C4-2B (cell line): ENCODE measurements at regions not wholly inside any gene's neighbourhood (a gene's known extent, or its start where the extent isn't known, plus 50 kb on each side); places are given as distances from the start of the nearest gene placed in this dataset.

Experiments
- H3K27ac ChIP-seq: fragments of 450-650 bp; 2 replicates; pipeline ENCODE4 v1.5.1; 2017
- ZFX ChIP-seq: fragments of 450-650 bp; IDR thresholded peaks from 2 replicates; pipeline ENCODE4 v1.6.1; 2017
- TF ChIP-seq, protein P1 (sequence below): fragments of 450-650 bp; conservative IDR thresholded peaks from 2 replicates; pipeline ENCODE4 v1.5.1; 2017; ENCODE audit warnings: mild to moderate bottlenecking

DNA sequence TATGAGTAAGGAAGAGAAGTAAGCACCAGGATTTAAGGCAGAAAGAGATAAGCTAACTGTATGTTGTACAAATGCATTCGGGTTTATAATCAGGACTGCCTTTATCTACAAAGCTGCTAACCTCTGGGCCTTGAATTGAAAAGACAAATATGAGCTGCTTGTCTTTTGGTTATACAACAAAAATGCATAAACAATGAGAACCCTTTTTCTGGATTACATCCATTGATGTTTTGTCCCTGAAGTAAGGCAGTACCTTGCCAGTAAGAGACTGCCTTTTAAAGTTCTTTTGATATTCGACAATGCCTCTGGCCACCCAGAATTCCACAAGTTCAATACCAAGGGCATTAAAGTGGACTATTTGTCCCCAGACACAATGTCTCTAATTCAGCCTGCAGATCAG is 280.7 kb downstream of the ZNF621 start:
- TF ChIP-seq, protein P1, sequence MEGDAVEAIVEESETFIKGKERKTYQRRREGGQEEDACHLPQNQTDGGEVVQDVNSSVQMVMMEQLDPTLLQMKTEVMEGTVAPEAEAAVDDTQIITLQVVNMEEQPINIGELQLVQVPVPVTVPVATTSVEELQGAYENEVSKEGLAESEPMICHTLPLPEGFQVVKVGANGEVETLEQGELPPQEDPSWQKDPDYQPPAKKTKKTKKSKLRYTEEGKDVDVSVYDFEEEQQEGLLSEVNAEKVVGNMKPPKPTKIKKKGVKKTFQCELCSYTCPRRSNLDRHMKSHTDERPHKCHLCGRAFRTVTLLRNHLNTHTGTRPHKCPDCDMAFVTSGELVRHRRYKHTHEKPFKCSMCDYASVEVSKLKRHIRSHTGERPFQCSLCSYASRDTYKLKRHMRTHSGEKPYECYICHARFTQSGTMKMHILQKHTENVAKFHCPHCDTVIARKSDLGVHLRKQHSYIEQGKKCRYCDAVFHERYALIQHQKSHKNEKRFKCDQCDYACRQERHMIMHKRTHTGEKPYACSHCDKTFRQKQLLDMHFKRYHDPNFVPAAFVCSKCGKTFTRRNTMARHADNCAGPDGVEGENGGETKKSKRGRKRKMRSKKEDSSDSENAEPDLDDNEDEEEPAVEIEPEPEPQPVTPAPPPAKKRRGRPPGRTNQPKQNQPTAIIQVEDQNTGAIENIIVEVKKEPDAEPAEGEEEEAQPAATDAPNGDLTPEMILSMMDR, result no peak
- TF ChIP-seq ZFX, result no peak
- H3K27ac ChIP-seq, result no peak overlapping the region

- no peak overlapping the region for H3K27ac ChIP-seq
- TF ChIP-seq ZFX, result no peak
- TF ChIP-seq, protein P1, result no peak
Observed at GRCh38 chr3:40810813-40811212, 286.1 kb downstream of the ZNF621 start.

DNA sequence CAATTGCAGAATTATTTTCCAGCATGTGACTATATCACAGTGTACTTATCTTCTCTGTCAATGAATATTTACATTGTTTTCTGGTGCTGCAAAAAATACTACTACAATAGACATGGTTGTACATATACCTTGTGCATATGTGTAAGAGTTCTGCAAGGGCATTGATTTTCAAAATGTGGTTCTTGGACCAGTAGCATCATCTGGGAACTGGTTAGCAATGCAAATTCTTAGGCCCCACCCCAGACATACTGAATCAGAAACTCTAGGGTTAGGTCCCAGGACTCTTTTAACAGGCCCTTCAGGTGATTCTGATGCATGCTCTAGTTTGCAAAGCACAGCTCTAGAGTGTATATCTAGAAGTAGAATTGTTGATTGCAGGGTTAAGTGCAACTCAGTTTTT is 292.3 kb downstream of the ZNF621 start:
- TF ChIP-seq, protein P1, result no peak
- TF ChIP-seq ZFX, result no peak
- no peak overlapping the region for H3K27ac ChIP-seq

DNA sequence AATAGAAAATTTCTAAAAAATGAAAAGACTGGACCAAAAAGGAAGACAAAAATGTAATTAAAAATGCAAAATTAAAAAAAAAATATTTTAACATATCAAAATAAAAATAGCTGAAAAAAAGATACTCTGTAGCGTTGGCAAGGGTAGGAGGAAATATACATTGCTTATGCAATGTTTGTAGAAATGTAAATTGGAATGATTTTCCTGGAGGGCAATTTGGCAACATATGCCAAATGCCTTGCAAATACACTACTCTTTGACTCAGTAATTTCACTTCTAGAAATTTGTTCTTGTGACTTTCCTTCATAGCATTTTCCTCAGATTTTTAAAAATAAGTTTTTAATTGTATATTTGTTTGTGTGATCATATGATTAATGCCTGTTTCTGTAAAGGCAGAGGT is 296.6 kb downstream of the ZNF621 start:
- H3K27ac ChIP-seq, result no peak overlapping the region
- TF ChIP-seq, protein P1, result no peak
- no peak for TF ChIP-seq ZFX

DNA sequence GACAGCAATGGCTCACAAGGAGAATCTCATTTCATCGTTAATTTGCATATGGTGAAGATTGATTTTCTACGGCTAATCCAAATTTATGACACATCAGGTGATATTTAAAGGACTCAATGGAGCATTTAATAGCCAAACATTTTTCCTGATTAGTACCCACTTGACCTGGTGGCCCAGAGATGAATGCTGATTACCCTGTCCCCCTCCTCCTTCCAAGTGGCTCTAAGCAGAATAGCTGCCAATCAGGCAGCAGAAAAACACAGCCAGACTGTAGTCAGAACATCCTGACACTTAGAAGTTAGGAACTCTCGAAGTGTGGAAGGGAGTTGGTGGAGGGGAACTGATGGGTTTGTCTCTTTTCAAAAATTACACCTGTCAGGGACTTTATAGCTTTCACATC is 302.5 kb downstream of the ZNF621 start:
- H3K27ac ChIP-seq, result no peak overlapping the region
- TF ChIP-seq, protein P1, result no peak
- no peak for TF ChIP-seq ZFX

DNA sequence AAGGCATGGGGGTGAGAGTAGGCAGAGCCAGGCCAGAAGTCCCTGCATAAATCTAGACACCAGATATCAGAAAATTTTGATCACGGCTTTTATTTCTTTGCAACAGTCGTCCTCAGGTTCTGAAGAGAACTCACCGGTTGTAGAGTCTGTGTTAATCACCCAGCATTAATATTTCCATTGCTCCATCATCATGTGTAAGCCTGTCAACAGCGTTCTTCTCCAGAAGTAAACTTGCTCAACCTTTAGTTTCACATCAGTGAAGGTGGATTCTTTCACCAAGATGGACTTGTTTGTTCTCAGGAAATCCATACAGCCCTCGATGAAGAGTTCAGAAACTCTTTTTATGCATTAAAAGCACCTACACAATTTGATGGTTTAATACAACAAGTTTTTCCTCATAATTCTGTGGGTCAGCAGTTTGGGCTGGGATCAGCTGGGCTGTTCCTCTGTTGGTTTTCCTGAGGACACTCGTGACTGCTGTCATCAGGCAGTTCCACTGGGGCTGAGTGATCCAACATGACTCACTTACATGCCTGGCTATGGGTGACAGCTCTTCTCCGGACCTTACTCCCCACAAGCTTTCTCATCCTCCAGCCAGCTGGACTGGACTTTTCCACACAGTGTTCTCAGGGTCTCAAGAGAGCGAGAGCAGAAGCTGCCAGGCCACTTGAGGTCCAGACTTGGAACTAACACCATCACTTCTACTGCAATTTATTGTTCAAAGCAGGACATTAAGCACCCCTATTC is 303.4 kb downstream of the ZNF621 start:
- TF ChIP-seq, protein P1, result no peak
- no peak for TF ChIP-seq ZFX
- H3K27ac ChIP-seq, result no peak overlapping the region

- TF ChIP-seq, protein P1, result no peak
- no peak for TF ChIP-seq ZFX
- no peak overlapping the region for H3K27ac ChIP-seq
Observed at GRCh38 chr3:40828741-40829415, 304.1 kb downstream of the ZNF621 start.
